GM23338 (cell line): ENCODE measurements at regions not wholly inside any gene's neighbourhood (a gene's known extent, or its start where the extent isn't known, plus 50 kb on each side); places are given as distances from the start of the nearest gene placed in this dataset.

Source experiments
- ATAC-seq: fragments of 200-7000 bp; cut with Tn5 transposase; 3 replicates; pipeline ENCODE4 v1.9.1; 2020
- DNase-seq: peaks from one replicate; pipeline ENCODE4 v3.0.0-alpha.2; 2015; ENCODE audit warnings: low spot score
- H2AFZ ChIP-seq: fragments of 200-600 bp; sonication (generic); 2 replicates; pipeline ENCODE4 v1.8.0; 2016; ENCODE audit warnings: antibody characterized with exemption, mild to moderate bottlenecking, moderate library complexity
- H3F3A ChIP-seq: fragments of 200-600 bp; sonication (generic); replicated peaks from 2 replicates; pipeline ENCODE4 v1.8.0; 2017; ENCODE audit warnings: antibody characterized with exemption, mixed run types, low read depth
- H3K27ac ChIP-seq: fragments of 200-600 bp; sonication (generic); 2 replicates; pipeline ENCODE4 v1.6.1; 2016; ENCODE audit warnings: low read depth
- H3K27me3 ChIP-seq: fragments of 200-600 bp; sonication (generic); 2 replicates; pipeline ENCODE4 v1.8.0; 2016; ENCODE audit warnings: mild to moderate bottlenecking, mixed run types, moderate library complexity; ENCODE audit not compliant: insufficient read depth
- H3K36me3 ChIP-seq: fragments of 200-600 bp; sonication (generic); 2 replicates; pipeline ENCODE4 v1.8.0; 2016; ENCODE audit warnings: mild to moderate bottlenecking; ENCODE audit not compliant: insufficient read depth
- H3K4me1 ChIP-seq: fragments of 200-600 bp; sonication (generic); 2 replicates; pipeline ENCODE4 v1.8.0; 2016; ENCODE audit warnings: mild to moderate bottlenecking, moderate library complexity; ENCODE audit not compliant: insufficient read depth
- H3K4me2 ChIP-seq: fragments of 200-600 bp; sonication (generic); 2 replicates; pipeline ENCODE4 v1.7.1; 2017; ENCODE audit warnings: mixed run types
- H3K4me3 ChIP-seq: fragments of 200-600 bp; sonication (generic); 2 replicates; pipeline ENCODE4 v1.6.1; 2016; ENCODE audit warnings: mixed run types
- H3K79me2 ChIP-seq: fragments of 200-600 bp; sonication (generic); replicated peaks from 2 replicates; pipeline ENCODE4 v1.8.0; 2017; ENCODE audit warnings: mild to moderate bottlenecking; ENCODE audit not compliant: insufficient read depth
- H3K9me2 ChIP-seq: fragments of 200-600 bp; sonication (generic); 2 replicates; pipeline ENCODE4 v1.8.0; 2017; ENCODE audit not compliant: insufficient read depth
- H4K20me1 ChIP-seq: fragments of 200-600 bp; sonication (generic); replicated peaks from 2 replicates; pipeline ENCODE4 v1.8.0; 2017; ENCODE audit warnings: mild to moderate bottlenecking; ENCODE audit not compliant: insufficient read depth
- H3K27ac Mint-ChIP-seq: 2 replicates; pipeline ENCODE4 v1.8.0; 2020; ENCODE audit warnings: inconsistent platforms, mild to moderate bottlenecking, moderate library complexity, mixed read lengths
- H3K27me3 Mint-ChIP-seq: 3 replicates; pipeline ENCODE4 v1.8.0; 2022; ENCODE audit warnings: low read depth, mild to moderate bottlenecking, moderate library complexity, mixed read lengths, inconsistent platforms; ENCODE audit not compliant: insufficient read depth, poor library complexity
- H3K36me3 Mint-ChIP-seq: 3 replicates; pipeline ENCODE4 v1.8.0; 2021; ENCODE audit warnings: low read depth, mild to moderate bottlenecking, inconsistent platforms, moderate library complexity, mixed read lengths
- H3K4me1 Mint-ChIP-seq: 3 replicates; pipeline ENCODE4 v1.8.0; 2020; ENCODE audit warnings: mild to moderate bottlenecking, inconsistent platforms, mixed read lengths
- H3K4me3 Mint-ChIP-seq: 3 replicates; pipeline ENCODE4 v1.8.0; 2021; ENCODE audit warnings: moderate library complexity, mild to moderate bottlenecking, inconsistent platforms, mixed read lengths
- H3K9me3 Mint-ChIP-seq: 3 replicates; pipeline ENCODE4 v1.8.0; 2020; ENCODE audit warnings: moderate library complexity, mild to moderate bottlenecking, inconsistent platforms, mixed read lengths
- CREB1 ChIP-seq: fragments of 250-450 bp; sonication (Bioruptor Pico); IDR thresholded peaks from 2 replicates; pipeline ENCODE4 v1.5.0; 2020; ENCODE audit warnings: low read depth, mild to moderate bottlenecking, moderate library complexity
- EZH2 ChIP-seq: fragments of 200-600 bp; sonication (generic); IDR thresholded peaks from one replicate; pipeline ENCODE4 v1.8.0; 2017; ENCODE audit warnings: antibody characterized with exemption, mild to moderate bottlenecking, low read depth; ENCODE audit not compliant: unreplicated experiment
- EZH2phosphoT487 ChIP-seq: fragments of 200-600 bp; sonication (generic); IDR thresholded peaks from one replicate; pipeline ENCODE4 v1.8.1; 2018; ENCODE audit warnings: antibody characterized with exemption; ENCODE audit not compliant: unreplicated experiment
- NANOG ChIP-seq: IDR thresholded peaks from 2 replicates; pipeline ENCODE4 v1.6.1; 2016; ENCODE audit warnings: antibody characterized with exemption, borderline replicate concordance
- ZNF331 ChIP-seq: fragments of 250-450 bp; sonication (Bioruptor Pico); IDR thresholded peaks from 2 replicates; pipeline ENCODE4 v1.5.0; 2020; ENCODE audit warnings: low read depth, mild to moderate bottlenecking, moderate library complexity
- TF ChIP-seq, protein P1 (sequence below), 2 experiments: fragments of 200-600 bp in 1 of 2; sonication (generic) in 1 of 2; conservative IDR thresholded peaks; 2 replicates each; pipeline versions ENCODE4 v1.5.1 to v1.6.1; 2016 to 2017; ENCODE audit warnings: antibody characterized with exemption in 2 of 2, low read depth in 2 of 2, mild to moderate bottlenecking in 2 of 2, moderate library complexity in 1 of 2
- TF ChIP-seq, protein P2 (sequence below): IDR thresholded peaks from one replicate; pipeline ENCODE4 v1.6.1; 2018; ENCODE audit warnings: antibody characterized with exemption; ENCODE audit not compliant: unreplicated experiment
- TF ChIP-seq, protein P3 (sequence below): IDR thresholded peaks from 2 replicates; pipeline ENCODE4 v1.6.1; 2016; ENCODE audit warnings: antibody characterized with exemption

- Histone ChIP-seq H3K79me2 (no peaks in the 10 kb centered on the region), H3K36me3 (no peaks in the 10 kb centered on the region), H4K20me1 (no peaks in the 10 kb centered on the region), H2AFZ (no peak overlapping the region), H3K4me3 (no peak overlapping the region), H3K4me1 (peaks cover 11% of the 10 kb centered on the region; the same call in 1 of the 2 replicates), H3K27me3 (no peaks in the 10 kb centered on the region), H3K4me2 (no peak overlapping the region), H3K9me2 (no peaks in the 10 kb centered on the region), H3F3A (no peaks in the 10 kb centered on the region), H3K27ac (no peak overlapping the region)
- H3K36me3 Mint-ChIP-seq, result no peaks in the 10 kb centered on the region
- H3K27ac Mint-ChIP-seq, result no peak overlapping the region
- ATAC-seq (no peak), DNase-seq (no peak)
- no peaks in the 10 kb centered on the region for H3K27me3 Mint-ChIP-seq
- H3K9me3 Mint-ChIP-seq, result no peaks in the 10 kb centered on the region
- TF ChIP-seq, protein P1, sequence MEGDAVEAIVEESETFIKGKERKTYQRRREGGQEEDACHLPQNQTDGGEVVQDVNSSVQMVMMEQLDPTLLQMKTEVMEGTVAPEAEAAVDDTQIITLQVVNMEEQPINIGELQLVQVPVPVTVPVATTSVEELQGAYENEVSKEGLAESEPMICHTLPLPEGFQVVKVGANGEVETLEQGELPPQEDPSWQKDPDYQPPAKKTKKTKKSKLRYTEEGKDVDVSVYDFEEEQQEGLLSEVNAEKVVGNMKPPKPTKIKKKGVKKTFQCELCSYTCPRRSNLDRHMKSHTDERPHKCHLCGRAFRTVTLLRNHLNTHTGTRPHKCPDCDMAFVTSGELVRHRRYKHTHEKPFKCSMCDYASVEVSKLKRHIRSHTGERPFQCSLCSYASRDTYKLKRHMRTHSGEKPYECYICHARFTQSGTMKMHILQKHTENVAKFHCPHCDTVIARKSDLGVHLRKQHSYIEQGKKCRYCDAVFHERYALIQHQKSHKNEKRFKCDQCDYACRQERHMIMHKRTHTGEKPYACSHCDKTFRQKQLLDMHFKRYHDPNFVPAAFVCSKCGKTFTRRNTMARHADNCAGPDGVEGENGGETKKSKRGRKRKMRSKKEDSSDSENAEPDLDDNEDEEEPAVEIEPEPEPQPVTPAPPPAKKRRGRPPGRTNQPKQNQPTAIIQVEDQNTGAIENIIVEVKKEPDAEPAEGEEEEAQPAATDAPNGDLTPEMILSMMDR (conservative IDR thresholded peaks at IDR 0.05; ENCODE audit: low read depth in 2 of 2), result no peak
- TF ChIP-seq CREB1 (CRISPR knock-in tag), result no peak
- H3K4me1 Mint-ChIP-seq, result peaks cover 8% of the 10 kb centered on the region
- H3K4me3 Mint-ChIP-seq, result no peak overlapping the region
These were observed 1087.7 kb downstream of the CDH9 start for GRCh38 chr5:25950681-25951080.

- H3K27ac ChIP-seq, result no peak overlapping the region
- Mint-ChIP-seq H3K4me3 (no peak overlapping the region), H3K27me3 (no peaks in the 10 kb centered on the region), H3K4me1 (peaks cover 10% of the 10 kb centered on the region), H3K36me3 (no peaks in the 10 kb centered on the region), H3K27ac (peak overlapping the region; percentile 70; the same call in 1 of the 2 replicates), H3K9me3 (no peaks in the 10 kb centered on the region)
- no peaks in the 10 kb centered on the region for H3K79me2 ChIP-seq
- peaks cover 11% of the 10 kb centered on the region; the same call in 1 of the 2 replicates for H3K4me1 ChIP-seq
- ATAC-seq (no peak), DNase-seq (no peak)
- no peak overlapping the region for H3K4me3 ChIP-seq
- TF ChIP-seq EZH2phosphoT487, result no peak
- TF ChIP-seq, protein P2, sequence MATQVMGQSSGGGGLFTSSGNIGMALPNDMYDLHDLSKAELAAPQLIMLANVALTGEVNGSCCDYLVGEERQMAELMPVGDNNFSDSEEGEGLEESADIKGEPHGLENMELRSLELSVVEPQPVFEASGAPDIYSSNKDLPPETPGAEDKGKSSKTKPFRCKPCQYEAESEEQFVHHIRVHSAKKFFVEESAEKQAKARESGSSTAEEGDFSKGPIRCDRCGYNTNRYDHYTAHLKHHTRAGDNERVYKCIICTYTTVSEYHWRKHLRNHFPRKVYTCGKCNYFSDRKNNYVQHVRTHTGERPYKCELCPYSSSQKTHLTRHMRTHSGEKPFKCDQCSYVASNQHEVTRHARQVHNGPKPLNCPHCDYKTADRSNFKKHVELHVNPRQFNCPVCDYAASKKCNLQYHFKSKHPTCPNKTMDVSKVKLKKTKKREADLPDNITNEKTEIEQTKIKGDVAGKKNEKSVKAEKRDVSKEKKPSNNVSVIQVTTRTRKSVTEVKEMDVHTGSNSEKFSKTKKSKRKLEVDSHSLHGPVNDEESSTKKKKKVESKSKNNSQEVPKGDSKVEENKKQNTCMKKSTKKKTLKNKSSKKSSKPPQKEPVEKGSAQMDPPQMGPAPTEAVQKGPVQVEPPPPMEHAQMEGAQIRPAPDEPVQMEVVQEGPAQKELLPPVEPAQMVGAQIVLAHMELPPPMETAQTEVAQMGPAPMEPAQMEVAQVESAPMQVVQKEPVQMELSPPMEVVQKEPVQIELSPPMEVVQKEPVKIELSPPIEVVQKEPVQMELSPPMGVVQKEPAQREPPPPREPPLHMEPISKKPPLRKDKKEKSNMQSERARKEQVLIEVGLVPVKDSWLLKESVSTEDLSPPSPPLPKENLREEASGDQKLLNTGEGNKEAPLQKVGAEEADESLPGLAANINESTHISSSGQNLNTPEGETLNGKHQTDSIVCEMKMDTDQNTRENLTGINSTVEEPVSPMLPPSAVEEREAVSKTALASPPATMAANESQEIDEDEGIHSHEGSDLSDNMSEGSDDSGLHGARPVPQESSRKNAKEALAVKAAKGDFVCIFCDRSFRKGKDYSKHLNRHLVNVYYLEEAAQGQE, result no peak
- no peak for TF ChIP-seq ZNF331 (CRISPR knock-in tag)
- TF ChIP-seq NANOG, result no peak
- TF ChIP-seq, protein P3, sequence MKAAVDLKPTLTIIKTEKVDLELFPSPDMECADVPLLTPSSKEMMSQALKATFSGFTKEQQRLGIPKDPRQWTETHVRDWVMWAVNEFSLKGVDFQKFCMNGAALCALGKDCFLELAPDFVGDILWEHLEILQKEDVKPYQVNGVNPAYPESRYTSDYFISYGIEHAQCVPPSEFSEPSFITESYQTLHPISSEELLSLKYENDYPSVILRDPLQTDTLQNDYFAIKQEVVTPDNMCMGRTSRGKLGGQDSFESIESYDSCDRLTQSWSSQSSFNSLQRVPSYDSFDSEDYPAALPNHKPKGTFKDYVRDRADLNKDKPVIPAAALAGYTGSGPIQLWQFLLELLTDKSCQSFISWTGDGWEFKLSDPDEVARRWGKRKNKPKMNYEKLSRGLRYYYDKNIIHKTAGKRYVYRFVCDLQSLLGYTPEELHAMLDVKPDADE, result no peak
- no peak for TF ChIP-seq EZH2
- TF ChIP-seq, protein P1 (conservative IDR thresholded peaks at IDR 0.05; ENCODE audit: low read depth in 2 of 2), result no peak
- H2AFZ ChIP-seq, result no peak overlapping the region
- no peaks in the 10 kb centered on the region for H3K9me2 ChIP-seq
- H4K20me1 ChIP-seq, result no peaks in the 10 kb centered on the region
- H3F3A ChIP-seq, result no peaks in the 10 kb centered on the region
- H3K36me3 ChIP-seq, result no peaks in the 10 kb centered on the region
- H3K27me3 ChIP-seq, result no peaks in the 10 kb centered on the region
- H3K4me2 ChIP-seq, result no peak overlapping the region
These were observed 1090.1 kb downstream of the CDH9 start for GRCh38 chr5:25948278-25948677.
